ENCODE measurements at regions not wholly inside any gene's neighbourhood (a gene's known extent, or its start where the extent isn't known, plus 50 kb on each side); places are given as distances from the start of the nearest gene placed in this dataset.
A peak's percentile ranks its signal among the peaks of the same experiment; 100 is the strongest.

DNA sequence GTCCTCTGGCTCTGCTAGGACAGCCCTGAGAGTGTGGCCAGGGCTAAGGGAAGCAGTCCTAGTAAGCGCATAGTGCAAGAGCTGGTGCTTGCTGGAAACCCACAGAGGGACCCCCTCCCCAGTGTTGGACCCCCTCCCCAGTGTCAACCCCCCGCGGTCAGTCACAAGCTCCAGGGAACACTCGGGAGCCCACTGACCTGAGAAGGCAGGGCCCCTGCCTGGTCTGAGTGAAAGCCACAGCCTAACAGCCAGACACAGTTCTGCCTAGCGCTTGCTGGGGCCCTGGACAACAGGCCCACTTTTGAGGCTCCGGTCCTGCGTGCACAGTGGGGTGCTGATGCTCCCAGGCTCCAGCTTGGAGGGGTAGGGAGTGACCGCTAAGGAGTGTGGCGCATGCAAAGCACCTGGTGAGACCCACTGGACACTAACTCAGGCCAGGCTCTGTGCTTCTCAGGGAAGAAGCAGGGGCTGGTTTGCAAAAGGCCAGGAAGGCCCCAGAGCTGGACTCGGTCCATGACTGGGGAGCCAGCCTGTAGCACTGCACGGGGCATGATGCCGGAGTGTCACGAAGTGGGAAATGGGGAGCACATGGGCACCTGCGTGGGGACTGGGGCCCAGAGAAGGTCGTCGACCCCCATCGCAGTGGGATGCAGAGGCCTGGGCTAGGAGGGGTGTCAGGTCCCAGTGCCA lies 175.8 kb upstream of the PPP2R2D start:
- DNase-seq: no peak

DNA sequence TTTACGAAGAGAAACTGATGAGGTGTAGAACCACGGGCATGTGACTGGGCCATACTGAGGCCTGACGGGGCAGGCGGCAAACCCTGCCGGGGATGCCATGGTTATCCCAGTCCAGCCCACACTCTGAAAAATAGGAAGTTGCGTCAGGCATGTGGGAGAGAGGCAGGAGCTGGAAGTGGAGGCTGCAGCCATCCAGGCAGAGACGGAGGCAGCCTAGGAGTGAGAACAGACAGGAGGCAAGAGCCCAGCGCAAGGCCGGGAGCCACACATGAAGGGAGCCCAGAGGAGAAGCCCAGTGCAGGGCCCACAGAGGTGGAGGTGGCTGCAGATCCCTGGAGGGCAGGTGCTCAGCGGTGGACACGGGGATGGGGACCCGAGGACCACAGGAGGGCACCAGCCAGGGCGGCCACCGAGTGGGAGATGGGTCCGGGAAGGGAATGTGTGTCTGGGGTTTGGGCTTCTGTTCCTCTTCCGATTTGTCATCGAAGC lies 175.2 kb upstream of the PPP2R2D start:
- DNase-seq: no peak

- DNase-seq: peak; percentile 43
Observed at GRCh38 chr10:131726076-131726880, 174.5 kb upstream of the PPP2R2D start.

- DNase-seq: no peak
Observed at GRCh38 chr10:131726967-131727366, 173.8 kb upstream of the PPP2R2D start.

GRCh38 chr10:131727560-131727959 lies 173.2 kb upstream of the PPP2R2D start:
- DNase-seq: no peak

DNA sequence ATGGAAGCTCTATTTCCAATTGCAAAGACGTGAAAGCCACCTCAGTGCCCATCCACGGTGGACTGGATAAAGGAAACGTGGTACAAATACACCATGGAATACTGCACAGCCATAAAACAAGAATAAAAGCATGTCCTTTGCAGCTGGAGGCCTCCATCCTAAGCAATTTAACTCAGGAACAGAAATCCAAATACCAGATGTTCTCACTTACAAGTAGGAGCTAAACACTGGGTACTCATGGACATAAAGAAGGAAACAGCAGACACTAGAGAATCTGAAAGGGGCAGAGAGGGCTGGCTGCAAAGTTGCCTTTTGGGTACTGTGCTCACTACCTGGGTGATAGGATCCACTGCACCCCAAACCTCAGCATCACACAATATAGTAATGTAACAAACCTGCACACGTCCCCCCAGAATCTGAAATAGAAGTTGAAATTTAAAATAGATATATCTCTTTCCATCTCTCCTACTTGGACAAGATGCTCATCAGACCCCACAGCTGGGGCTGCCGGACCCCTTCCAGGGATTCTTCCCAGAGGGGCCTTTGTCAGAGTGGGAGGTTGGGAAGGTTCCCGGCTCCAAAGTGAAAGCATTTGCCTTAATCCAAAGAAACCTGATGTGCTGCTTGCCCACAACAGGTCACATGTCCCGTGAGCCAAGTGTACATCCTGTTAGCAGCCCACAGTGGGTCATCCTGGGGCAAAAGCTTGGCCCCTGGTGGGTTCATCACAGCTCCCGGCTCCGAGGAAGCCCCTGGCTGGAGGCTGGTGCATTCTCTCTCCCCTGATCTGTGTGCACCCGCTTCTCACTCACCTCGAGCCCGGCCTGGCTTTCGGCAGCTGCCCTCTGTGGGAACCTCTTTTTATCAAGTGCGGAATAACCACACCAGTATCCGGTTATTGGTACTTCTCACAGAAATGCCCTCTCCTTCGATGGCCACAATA lies 172.3 kb upstream of the PPP2R2D start:
- no peak for DNase-seq

- no peak for DNase-seq
Observed at GRCh38 chr10:131729361-131729760, 171.4 kb upstream of the PPP2R2D start.

DNA sequence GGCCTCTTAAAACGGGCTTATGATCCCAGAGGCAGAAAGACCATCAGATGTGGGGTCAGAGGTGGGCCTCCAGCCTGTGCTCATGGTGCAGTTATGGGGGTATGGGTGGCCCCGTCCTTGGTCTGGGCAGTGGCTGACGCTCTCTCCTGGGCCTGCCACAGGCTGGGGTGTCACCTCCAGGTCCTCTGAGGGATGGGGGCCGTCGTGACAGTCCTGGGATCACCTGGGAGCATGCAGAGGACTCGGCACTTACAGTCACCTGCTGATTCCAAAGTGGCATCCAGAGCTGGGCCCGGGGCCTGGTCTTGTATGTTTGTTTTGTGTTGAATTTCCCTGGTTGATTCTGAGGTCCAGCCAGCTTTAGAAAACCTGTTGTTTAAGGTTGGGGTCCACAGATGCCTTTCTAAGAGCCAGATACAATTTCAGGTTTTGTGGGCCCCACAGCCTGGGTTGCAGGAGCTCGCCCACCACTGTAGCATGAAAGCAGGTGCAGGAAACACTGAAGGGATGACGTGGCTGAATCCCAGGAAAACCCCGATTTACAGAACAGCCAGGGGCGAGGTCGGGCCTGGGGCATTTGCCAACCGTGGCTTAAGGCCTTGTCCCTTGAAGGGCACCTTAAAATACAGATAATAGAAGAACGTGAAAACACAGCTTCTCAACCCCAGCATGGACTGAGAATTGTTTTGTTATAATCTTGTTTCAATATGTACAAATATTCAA lies 170.7 kb upstream of the PPP2R2D start:
- DNase-seq: no peak

GRCh38 chr10:131730771-131731497 lies 169.9 kb upstream of the PPP2R2D start:
- no peak for DNase-seq

DNA sequence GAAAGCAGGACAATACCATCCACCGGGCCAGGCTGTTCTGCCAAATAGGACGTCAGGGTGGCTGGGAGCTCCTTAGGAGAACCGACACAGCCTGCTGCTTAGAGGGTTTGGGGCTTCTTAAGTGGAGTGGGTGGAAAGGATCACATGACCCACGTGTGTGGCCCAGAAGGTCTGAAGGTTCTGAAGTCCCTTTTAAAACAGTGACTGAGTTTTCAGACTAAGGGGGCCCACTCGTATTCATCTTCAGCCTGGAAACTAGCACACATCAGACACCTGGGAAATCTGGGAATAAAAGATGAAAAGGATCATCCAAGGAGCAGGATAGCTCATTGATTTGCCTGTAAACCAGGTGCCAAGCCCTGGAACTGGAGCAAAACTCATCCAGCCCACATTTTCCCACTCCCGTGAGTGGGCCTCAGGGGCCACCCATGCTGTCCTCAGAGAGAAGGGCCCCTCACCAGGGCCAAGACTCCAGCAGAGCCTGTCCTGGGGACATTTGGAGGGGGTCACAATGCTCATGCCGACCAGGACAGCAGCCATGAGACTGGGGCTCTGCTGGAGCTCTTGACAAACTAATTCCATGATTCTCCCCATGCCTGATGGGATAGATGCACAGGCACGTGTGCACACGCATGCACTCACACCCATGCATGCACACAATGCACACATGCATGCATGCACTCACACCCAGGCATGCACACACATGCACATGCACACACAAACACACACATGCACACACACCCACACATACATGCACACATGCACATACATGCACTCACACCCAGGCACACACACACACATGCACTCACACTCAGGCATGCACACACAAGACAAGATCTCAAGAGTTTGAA lies 168.8 kb upstream of the PPP2R2D start:
- no peak for DNase-seq

GRCh38 chr10:131732631-131733127 lies 168.1 kb upstream of the PPP2R2D start:
- no peak for DNase-seq

- DNase-seq: no peak
Observed at GRCh38 chr10:131733596-131733995, 167.2 kb upstream of the PPP2R2D start.

DNA sequence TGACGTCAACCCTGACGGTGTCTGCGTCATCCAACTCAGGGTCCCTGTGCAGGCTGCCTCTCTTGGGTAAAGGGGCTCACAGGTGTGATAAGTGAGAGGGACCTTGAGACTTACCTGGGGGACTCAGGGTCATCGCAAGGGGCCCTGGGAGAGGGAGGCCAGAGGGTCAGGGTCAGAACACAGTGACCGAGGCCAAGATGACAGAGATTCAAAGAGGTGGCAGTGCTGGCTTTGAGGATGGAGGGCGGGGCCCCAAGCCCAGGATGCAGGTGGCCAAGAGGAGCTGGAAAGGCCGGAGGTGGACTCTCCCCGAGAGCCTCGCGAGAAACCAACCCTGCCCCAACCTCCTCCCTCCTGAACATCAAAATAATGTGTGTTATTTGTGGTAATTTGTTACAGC lies 165.2 kb upstream of the PPP2R2D start:
- DNase-seq: no peak

- no peak for DNase-seq
Observed at GRCh38 chr10:131736321-131736980, 164.4 kb upstream of the PPP2R2D start.

- DNase-seq: no peak
Observed at GRCh38 chr10:131737543-131738395, 163.0 kb upstream of the PPP2R2D start.

GRCh38 chr10:131738396-131738735 lies 162.4 kb upstream of the PPP2R2D start:
- no peak for DNase-seq

DNA sequence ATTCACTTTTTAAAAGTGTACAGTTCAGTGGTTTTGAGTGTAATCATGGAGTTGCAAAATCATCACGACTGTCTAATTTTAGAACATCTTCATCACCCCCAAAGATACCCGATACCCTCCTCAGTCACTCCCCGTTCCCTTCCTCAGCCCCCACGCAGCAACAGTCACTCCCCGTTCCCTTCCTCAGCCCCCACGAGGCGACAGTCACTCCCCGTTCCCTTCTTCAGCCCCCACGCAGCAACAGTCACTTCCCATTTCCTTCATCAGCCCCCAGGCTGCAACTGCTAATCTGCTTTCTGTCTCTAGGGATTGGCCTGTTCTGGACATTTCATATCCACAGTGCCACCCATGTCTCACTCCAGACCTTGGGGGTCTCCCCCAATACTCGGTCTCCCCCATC lies 161.6 kb upstream of the PPP2R2D start:
- DNase-seq: no peak

DNA sequence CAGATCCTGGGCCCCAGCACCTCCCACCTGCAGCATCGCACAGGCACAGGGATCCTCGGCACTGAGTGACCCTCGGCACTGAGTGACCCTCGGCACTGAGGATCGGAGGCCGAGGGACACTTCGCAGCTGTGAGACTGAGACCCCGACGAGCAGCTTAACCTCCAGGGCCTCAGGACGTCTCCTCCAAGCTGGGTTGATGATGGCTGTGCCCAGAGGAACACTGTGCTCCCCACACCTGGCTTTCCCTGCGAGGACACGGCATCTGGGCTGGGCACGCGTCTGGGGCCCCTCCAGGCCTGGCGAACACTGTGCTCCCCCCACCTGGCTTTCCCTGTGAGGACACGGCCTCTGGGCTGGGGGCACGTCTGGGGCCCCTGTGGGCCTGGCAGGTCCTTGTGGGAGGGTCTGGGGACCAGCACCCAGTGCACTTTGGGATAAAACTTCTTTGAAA lies 158.3 kb upstream of the PPP2R2D start:
- no peak for DNase-seq
